ENCODE measurements at regions not wholly inside any gene's neighbourhood (a gene's known extent, or its start where the extent isn't known, plus 50 kb on each side); places are given as distances from the start of the nearest gene placed in this dataset.

- no peak for DNase-seq (ENCODE audit: low read depth)
Observed at GRCh38 chr6:157769776-157770426, 53.1 kb upstream of the SNX9 start.

GRCh38 chr6:157770946-157771345, 52.1 kb upstream of the SNX9 start:
- DNase-seq (ENCODE audit: low read depth) = no peak

GRCh38 chr6:157772820-157773219, 50.2 kb upstream of the SNX9 start:
- no peak for DNase-seq (ENCODE audit: low read depth)

Measured in myocyte (in vitro differentiated cells).